MCF 10A (cell line): ENCODE measurements at regions not wholly inside any gene's neighbourhood (a gene's known extent, or its start where the extent isn't known, plus 50 kb on each side); places are given as distances from the start of the nearest gene placed in this dataset.

Experiments
- BruUV-seq: library from RNA; stranded (reverse); fragments of 400-500 nt; replicated peaks from 2 replicates; lab custom pipeline; 2021; lab: Mats Ljungman, UMichigan
- CTCF ChIA-PET: fragments of 300-600 bp; sonication (Branson Sonifier 250); formaldehyde crosslinking; extraction: SDS; loops from one replicate; lab custom pipeline; 2021; ENCODE audit warnings: antibody characterized with exemption, inconsistent platforms; lab: Yijun Ruan, JAX
- POLR2A ChIA-PET: fragments of 300-600, 350-650 bp; sonication (Branson Sonifier 250); formaldehyde crosslinking; extraction: SDS; loops from one replicate; lab custom pipeline; 2020; ENCODE audit warnings: antibody characterized with exemption, inconsistent platforms; lab: Yijun Ruan, JAX
- DNase-seq: peaks from one replicate; pipeline ENCODE4 v3.0.0-alpha.2; 2018; ENCODE audit not compliant: unreplicated experiment
- H3K27ac Mint-ChIP-seq: one replicate; pipeline ENCODE4 v1.8.0; 2022; ENCODE audit warnings: mild to moderate bottlenecking, low read depth, mixed read lengths; ENCODE audit not compliant: unreplicated experiment
- H3K27me3 Mint-ChIP-seq: one replicate; pipeline ENCODE4 v1.8.0; 2022; ENCODE audit warnings: mixed read lengths; ENCODE audit not compliant: insufficient read depth, unreplicated experiment
- H3K36me3 Mint-ChIP-seq: one replicate; pipeline ENCODE4 v1.8.0; 2022; ENCODE audit warnings: mild to moderate bottlenecking, moderate library complexity, mixed read lengths; ENCODE audit not compliant: insufficient read depth, unreplicated experiment
- H3K4me1 Mint-ChIP-seq: one replicate; pipeline ENCODE4 v1.8.0; 2022; ENCODE audit warnings: mixed read lengths; ENCODE audit not compliant: insufficient read depth, unreplicated experiment
- H3K4me3 Mint-ChIP-seq: one replicate; pipeline ENCODE4 v1.8.0; 2022; ENCODE audit warnings: mild to moderate bottlenecking, moderate library complexity, mixed read lengths; ENCODE audit not compliant: unreplicated experiment
- H3K9me3 Mint-ChIP-seq: one replicate; pipeline ENCODE4 v1.8.0; 2022; ENCODE audit warnings: mixed read lengths; ENCODE audit not compliant: unreplicated experiment
- intact Hi-C: fragments of 100-400 bp; cut with micrococcal nuclease; formaldehyde crosslinking; loops from 2 replicates; pipeline ENCODE4 v1.14.1; 2022
- TF ChIP-seq, protein P1 (sequence below): fragments of 200-600 bp; IDR thresholded peaks from one replicate; pipeline ENCODE4 v1.8.0; 2022; ENCODE audit warnings: antibody characterized with exemption, mild to moderate bottlenecking; ENCODE audit not compliant: unreplicated experiment

DNA sequence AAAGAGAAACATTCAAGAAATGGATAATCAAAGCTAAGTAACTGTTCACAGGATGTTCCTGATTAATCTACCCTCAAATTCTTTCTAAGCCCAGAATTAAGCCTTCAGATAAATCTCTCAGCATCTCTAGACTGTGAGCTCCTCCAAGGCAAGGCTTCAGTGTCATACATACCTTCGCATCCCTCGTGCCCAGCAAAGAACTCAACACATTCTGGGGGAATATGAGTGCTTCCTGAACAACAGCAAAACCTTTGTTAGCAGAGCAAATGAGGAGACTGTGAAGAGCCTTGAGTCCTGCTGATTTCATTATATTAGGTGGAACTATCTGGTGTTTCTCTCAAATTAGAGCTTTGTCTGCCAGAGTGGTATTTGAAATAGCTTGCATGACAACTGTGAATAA is 401.8 kb upstream of the TMPO start:
- BruUV-seq: no TSS peak
- CTCF ChIA-PET: interaction anchor here (0.6 to 1.5 kb wide), 2 partner anchors 27 to 1506 kb away, joined by 4 to 6 read pairs; no protein-coding TSS in a partner anchor

DNA sequence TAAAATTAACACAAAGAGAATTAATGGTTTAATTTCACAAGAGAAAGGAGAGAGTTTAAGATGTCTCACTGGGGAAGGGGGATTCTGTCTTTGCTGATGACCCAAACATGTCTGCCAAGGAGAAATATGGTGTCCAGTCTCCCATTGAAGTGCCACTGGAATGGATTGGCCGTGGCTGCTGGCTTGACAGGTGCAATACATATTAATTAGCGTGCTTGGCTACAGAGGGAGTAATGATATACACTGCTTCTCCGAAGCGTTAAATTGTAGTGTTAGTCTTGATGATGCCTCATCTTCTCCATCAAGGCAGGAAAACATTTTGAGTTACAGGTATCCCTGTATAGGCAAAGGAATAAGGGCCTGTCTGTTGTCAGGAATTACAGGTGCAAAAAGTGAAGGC is 393.4 kb upstream of the TMPO start:
- peaks cover 9% of the 10 kb centered on the region for H3K9me3 Mint-ChIP-seq
- DNase-seq: no peak
- no TSS peak for BruUV-seq
- ChIA-PET CTCF (no interaction called here), POLR2A (no interaction called here)
- TF ChIP-seq, protein P1, sequence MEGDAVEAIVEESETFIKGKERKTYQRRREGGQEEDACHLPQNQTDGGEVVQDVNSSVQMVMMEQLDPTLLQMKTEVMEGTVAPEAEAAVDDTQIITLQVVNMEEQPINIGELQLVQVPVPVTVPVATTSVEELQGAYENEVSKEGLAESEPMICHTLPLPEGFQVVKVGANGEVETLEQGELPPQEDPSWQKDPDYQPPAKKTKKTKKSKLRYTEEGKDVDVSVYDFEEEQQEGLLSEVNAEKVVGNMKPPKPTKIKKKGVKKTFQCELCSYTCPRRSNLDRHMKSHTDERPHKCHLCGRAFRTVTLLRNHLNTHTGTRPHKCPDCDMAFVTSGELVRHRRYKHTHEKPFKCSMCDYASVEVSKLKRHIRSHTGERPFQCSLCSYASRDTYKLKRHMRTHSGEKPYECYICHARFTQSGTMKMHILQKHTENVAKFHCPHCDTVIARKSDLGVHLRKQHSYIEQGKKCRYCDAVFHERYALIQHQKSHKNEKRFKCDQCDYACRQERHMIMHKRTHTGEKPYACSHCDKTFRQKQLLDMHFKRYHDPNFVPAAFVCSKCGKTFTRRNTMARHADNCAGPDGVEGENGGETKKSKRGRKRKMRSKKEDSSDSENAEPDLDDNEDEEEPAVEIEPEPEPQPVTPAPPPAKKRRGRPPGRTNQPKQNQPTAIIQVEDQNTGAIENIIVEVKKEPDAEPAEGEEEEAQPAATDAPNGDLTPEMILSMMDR: no peak
- no peaks in the 10 kb centered on the region for H3K36me3 Mint-ChIP-seq
- H3K4me3 Mint-ChIP-seq: no peak overlapping the region
- peaks cover 77% of the 10 kb centered on the region for H3K27me3 Mint-ChIP-seq
- no peaks in the 10 kb centered on the region for H3K4me1 Mint-ChIP-seq
- intact Hi-C loops: no loop called here
- no peak overlapping the region for H3K27ac Mint-ChIP-seq

More for the DNA sequence above, 401.8 kb upstream of the TMPO start:
- Mint-ChIP-seq H3K36me3 (no peaks in the 10 kb centered on the region), H3K4me3 (no peak overlapping the region), H3K9me3 (peaks cover 9% of the 10 kb centered on the region), H3K27ac (no peak overlapping the region), H3K4me1 (no peaks in the 10 kb centered on the region), H3K27me3 (peaks cover 34% of the 10 kb centered on the region)
- DNase-seq: no peak
- TF ChIP-seq, protein P1: no peak
- POLR2A ChIA-PET: no interaction called here
- intact Hi-C loops: no loop called here

DNA sequence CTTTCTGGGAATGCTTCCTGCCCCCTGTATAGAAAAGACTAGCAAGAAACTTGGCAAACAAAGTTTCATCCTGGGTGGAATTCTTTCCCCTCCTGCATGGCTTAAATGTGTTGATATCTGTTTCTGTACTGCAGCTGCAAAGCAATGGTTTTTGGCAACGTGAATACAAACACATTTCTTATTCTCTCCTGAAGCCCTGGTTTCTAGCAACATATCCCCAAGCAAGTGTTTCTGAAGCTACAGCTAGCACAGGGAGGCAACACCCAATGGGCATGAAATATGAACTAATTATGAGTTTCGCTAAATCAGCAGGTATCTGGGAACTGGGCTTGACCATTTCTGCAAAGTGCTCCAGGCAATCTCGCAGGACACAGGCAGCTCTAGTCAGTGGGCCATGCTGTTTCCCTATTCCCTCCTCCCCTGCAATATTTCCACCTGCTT is 392.3 kb upstream of the TMPO start:
- Mint-ChIP-seq H3K4me3 (no peak overlapping the region), H3K9me3 (peaks cover 2% of the 10 kb centered on the region), H3K27ac (no peak overlapping the region), H3K27me3 (peaks cover 67% of the 10 kb centered on the region), H3K4me1 (no peaks in the 10 kb centered on the region), H3K36me3 (no peaks in the 10 kb centered on the region)
- ChIA-PET CTCF (interaction anchor here (1.0 kb wide), 1 partner anchor 32 kb away, joined by 3 read pairs; no protein-coding TSS in a partner anchor), POLR2A (no interaction called here)
- intact Hi-C loops: no loop called here
- DNase-seq: no peak
- TF ChIP-seq, protein P1: no peak
- BruUV-seq: no TSS peak

DNA sequence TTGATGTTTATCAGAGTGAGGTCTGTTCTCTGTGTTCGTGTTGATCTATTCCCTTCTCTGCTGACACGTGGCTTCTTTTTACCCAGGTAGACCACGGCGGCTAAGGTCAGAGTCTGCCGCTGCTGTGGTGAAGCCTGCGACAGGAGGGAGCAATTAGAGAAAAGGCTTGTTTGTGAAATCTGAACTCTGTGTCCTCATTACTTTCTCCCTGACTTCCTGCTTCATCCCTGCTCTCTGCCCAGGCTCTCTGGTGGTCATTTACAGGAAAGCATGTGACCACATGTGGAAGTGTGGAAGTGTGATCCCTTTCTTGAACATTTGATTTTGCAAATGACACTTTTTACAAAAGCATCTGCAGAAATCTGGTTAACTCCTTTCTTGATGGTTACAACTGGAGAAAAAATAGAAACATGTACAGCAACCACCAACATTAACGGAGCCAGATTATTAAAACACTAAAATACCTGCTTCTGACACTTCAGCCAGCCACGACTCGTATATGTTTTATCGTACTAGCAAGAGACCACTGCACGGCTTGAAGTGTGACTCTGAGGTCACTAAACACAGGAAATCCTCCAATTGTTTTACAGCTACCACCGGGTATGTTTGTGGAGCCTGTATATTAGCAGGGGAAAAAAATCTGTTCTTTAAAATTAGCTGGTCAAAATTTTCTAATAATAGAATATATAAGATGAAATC is 388.6 kb upstream of the TMPO start:
- TF ChIP-seq, protein P1: no peak
- ChIA-PET POLR2A (no interaction called here), CTCF (no interaction called here)
- Mint-ChIP-seq H3K9me3 (no peaks in the 10 kb centered on the region), H3K4me3 (no peak overlapping the region), H3K4me1 (no peaks in the 10 kb centered on the region), H3K36me3 (no peaks in the 10 kb centered on the region), H3K27me3 (peaks cover 65% of the 10 kb centered on the region), H3K27ac (no peak overlapping the region)
- intact Hi-C loops: no loop called here
- DNase-seq: no peak
- no TSS peak for BruUV-seq
